GM21360 (cell line): ENCODE measurements at regions not wholly inside any gene's neighbourhood (a gene's known extent, or its start where the extent isn't known, plus 50 kb on each side); places are given as distances from the start of the nearest gene placed in this dataset.

Experiments used
- ATAC-seq: cut with Tn5 transposase; IDR thresholded peaks from one replicate; pipeline ENCODE4 v1.9.1; 2021; ENCODE audit warnings: mild to moderate bottlenecking, moderate library complexity; ENCODE audit not compliant: unreplicated experiment

DNA sequence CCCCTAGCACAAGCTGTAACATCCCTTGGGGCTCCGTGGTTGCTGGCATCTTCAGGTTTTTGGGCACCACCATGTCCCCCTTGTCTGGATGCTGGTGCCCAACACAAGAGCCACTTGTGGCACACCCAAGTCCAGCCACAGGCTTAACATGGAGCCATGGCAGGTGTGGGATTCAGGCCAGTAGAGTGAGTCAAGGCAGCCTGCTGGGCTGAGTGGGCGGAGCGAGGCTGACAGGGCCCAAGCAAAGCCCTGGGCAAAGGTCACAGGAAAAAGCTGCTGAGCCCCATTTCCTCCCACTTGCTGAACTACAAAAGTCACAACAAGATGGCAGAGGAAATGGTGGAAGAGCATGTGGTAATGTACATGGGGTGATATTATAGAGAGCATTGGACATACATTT lies 950.7 kb upstream of the FLRT2 start:
- ATAC-seq, result no peak

DNA sequence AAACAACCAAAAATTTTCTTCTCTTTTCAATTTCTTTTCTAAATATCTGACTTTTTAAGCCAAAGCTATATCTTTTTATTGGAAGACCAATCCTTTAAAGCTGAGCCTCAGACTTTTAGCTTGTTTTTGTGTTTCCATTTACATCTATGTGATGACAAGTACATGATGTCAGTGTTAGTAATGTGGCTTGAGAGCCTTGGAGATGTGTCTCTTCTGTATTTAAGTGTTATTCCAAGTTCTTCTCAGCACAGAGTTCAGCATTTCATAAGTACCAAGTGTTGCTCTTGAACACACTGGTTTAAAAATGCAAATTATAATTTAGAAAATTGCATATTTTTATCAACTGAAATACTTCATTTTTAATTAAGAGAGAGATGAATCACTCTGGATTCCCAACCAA lies 948.9 kb upstream of the FLRT2 start:
- no peak for ATAC-seq

DNA sequence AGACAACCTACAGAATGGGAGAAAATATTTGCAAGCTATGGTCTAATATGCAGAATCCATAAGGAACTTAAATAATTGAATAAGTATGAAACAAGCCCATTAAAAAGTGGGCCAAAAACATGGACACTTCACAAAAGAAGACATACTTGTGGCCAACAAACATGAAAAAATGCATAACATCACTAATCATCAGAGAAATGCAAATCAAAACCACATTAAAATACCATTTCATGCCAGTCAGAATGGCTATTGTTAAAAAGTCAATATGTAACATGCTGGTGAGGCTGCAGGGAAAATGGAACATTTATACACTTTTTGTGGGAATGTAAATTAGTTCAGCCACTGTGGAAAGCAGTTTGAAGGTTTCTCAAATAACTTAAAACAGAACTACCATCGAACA lies 945.4 kb upstream of the FLRT2 start:
- no peak for ATAC-seq

DNA sequence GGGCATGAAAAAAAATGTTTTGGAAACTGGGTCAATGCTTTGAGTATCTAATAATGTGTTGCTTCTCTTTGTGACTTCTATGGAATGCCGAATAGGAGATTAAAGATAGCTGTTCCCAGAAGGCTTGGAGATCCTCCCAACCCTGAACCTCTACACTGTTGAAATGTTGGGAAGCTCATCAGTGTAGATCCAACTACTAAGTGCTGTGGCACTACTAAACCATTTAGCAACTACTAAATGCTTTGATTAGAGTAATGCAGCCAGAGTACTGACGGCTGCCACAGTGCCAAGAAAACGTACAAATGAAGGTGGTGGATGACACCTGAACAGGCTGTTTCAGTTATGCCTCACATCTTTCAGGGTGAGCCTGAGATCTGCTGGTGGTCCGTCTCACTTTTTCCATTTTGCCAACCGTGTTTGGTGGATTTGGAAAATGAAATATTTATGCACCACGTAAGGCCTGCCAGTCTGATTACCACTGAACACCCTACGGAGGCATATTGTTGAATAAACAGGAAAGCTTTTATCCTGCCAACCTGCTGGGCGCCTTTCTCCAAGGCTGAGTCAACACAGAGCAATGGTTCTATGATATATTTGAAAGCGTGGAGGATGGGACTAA lies 938.0 kb upstream of the FLRT2 start:
- no peak for ATAC-seq

DNA sequence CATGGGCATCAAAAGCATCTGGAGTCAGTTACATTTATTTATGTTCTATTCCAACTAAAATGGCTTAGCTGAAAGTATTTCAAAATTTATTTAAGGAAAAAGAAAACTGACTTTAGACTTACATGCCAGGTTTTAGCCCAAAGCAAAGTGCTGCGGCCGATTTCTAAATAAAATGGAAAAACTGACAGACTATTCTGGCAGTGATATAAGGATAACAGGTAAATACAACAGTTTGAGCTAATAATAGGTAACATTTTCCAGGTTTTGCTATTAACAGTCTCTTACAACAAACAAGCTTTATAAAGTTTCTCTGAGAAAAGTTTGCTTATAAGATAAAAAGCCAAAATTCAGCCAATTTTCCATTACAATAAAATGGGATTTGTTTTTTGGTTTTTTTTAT lies 937.2 kb upstream of the FLRT2 start:
- ATAC-seq, result no peak

DNA sequence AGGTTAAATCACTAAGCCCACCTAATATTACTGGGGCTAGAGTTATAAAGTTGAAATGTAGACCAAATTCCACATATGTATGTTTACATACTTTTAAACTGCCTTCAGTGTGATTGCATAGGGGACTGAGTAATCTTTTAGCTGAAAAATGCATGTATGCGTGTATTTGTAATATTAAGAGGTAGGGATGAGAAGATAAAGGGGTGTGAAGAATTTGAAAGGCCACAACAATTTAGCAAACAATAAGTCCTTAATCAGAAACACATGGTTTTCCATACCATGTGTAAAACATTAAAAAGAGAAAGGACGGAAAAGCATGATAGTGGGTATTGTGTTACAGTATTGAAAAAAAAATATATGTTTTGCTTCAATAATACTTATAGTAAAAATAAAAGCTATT lies 919.9 kb upstream of the FLRT2 start:
- no peak for ATAC-seq

DNA sequence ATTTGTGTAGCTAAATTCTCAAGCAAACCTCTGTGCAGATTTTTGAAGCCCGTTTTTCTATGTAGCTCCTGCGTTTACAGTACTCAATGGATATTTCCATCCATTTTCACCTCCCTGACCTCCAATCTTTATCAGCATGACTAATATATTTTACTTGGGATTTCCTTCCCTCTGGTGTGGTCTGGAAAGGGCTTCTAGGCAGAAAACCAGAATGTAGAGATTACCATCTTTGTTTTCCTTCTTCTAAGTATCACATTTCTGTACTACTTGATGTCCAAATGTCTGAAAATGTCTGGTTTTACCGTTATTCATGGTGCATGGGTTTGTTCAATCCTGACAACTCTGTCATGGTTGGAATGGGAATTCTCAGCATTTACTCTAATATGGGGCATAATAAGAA lies 907.6 kb upstream of the FLRT2 start:
- no peak for ATAC-seq

DNA sequence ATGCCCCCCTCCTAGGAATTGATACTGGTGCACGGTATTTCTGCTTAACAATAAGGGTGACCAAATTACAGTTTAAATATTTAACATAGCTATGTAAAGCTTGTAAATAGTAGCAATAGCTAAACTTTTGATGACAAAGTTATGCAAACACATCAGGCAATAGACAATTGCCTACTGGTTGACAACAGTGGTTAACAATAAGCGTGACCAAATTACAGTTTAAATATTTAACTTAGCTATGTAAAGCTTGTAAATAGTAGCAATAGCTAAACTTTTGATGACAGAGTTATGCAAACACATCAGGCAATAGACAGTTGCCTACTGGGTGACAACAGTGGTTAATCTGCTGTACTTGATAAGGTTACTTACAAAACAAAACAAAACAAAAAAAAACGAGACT lies 886.5 kb upstream of the FLRT2 start:
- no peak for ATAC-seq

DNA sequence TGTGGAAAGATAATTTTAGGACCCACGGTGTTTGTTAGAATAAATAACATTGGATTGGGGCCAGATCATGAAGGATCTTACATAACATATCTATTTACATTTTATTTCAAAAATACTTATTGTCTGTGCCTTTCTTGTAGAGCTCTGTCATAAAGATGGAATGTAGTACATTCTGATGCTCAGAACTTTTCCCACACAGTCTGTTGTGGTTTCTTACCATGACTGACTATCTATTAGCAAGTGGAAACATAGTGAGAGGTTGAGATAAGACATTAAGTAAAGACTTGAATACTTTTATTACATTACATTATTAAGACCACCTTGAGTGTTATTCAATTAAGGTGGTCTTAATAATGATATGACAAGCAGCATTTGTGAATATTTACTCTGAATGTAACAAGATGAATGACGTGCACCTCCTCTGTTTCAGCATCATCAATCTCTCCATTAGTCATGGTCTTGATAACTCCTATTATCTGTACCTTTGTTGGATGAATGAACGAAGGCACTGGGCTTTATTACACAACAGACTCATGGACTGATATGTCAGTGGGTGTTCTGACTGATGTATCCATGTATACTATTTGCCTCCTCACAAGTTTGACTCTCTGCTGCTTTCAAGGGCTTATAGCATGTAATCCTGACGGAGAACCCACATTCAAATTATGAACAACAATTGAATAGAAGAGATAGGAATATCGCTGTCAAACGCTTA lies 883.0 kb upstream of the FLRT2 start:
- no peak for ATAC-seq

DNA sequence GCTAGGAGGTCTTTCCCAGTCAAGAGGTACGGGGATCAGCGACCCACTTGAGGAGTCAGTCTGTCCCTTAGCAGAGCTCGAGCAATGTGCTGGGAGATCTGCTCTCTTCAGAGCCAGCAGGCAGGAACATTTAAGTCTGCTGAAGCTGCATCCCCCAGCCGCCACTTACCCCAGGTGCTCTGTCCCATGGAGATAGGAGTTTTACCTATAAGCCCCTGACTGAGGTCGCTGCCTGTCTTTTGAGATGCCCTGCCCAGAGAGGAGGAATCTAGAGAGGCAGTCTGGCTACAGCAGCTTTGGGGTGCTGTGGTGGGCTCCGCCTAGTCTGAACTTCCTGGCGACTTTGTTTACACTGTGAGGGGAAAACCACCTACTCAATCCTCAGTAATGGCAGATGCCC lies 874.9 kb upstream of the FLRT2 start:
- ATAC-seq, result no peak

DNA sequence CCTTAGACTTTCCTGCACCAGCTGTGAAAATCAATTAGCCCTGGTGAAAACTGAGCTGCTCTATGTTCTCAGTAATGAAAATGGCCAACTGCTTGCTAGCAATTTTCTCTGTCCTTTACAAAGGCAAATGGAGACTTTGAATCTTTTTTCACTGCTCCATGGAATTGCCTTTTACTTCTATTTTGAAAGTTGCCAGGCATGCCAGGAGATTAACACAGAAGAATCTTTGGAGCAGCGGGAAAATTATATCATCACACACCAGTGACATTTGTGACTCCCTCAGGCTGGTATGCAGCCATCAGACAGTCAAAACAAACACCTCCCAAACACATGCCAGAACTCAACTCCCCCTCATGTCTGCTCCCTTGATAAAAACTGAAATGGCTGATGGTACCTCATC lies 872.0 kb upstream of the FLRT2 start:
- ATAC-seq, result no peak

DNA sequence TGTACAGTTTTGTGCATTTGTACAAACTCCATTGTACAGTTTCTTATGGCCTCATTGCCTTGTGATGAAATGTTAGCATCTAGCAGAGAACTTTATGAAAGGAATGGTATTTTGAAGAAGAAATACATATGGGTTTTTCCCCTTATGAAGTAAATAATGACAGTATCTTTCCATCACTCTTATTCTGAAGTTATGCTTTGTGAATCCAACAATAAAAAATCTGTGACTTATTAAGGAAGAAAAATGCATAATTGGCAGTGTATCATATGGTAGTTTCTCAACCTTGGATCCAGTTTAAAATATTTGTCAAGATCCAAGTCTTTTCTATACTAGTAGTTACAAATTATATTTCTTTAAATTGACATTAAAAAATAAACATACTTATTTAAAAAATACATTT lies 859.1 kb upstream of the FLRT2 start:
- no peak for ATAC-seq

DNA sequence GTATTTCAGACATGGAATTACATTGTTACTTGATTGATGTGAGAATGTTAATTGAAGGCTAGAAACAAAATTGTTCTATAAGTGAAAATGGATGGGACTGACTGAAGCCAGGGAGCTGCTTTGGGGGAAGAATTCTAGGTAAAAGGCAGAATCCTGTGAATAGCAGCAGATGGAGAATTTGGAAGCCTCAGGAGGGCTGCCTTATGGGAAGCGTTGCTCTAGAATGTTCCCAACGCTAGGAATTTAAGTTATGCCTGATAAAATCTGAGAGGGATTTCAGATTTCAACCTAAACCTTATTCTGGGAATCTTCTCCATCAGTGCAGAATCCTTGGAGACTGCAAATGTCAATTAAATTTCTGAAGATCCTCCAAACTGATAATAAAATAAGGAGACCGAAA lies 858.2 kb upstream of the FLRT2 start:
- ATAC-seq, result no peak

DNA sequence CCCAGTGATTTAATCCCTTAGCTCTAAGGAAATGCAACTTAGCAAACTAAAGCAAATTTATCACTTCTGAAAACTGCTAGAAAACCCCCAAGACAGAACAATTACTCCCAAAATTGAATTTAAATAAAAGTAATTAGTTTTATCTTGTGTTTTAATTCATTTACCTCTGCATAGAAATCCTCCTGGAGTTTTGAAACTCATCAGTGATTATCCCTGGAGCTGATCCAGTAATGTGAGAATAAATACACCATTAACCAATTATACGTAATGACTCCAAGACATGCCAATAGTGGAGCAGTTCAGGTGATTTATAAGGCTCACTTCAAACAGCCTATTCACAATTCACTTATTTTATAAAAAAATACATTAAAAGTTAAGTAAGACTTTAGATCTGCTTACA lies 855.3 kb upstream of the FLRT2 start:
- ATAC-seq, result no peak

DNA sequence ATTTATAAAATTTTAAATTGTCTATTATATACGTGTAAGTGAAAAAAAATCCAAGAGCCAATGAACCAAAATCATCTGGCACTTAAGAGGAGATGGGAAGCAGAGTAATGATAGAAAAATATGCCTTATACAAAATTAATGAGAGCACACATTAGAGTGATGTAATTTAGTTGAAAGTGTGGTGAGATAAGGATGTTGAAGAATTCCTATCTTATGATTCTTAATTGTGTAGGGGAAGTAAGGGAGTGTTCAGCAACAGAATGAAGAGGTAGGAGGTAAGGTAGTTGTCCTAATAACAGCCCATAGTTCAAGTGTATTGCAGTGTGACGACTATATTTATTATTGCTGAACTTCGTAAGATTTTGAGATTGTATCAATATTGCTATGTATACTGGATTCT lies 843.4 kb upstream of the FLRT2 start:
- ATAC-seq, result no peak

DNA sequence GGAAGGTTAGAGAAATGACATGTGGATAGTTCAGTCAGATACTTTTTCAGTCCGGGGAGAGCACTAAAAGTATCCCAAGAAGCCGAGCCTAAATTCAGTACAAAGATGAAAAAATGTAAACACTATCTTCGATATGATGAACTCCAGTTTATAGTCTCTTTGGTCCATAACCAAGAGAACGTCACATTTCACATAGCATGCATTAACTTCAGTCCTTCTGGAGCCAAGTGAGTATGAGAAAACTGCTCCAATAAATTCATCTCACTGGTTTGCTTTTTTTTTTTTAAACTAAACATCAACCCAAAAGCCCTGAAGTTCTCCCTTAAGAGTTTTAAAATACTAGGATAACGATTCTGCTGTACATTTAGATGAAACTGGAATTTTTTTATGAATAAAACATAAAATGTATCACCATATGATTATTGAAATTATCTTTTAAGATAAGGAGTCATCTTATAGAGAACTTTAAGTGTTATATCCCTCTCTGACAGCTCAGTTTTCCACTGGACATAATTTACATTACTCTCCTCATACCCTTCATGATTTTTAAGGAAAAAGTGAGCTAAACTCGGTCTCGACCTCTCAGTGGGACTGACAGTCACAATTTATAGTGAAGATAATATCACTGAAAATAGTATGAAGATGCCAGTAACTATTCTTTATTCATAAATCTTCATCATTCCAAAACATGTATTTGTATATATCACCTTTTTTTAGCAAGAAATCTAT lies 841.5 kb upstream of the FLRT2 start:
- no peak for ATAC-seq

DNA sequence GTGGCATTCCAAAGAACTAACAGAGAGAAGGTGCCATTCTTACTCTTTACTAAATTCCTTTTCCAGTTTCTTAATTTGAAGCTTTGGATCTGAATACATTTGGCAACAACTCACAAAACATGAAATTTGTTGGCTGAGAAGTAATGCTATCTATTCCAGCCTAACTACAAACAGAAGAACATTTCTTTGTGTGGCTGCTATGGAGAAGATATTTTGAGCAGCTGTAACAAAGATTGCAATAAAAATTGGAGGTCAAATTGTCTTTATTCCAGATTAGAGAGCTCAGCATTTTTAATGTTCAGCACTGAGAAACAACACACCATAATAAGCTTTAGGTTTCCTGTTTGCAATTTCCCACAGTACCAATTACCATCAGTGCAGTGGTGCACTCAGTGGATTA lies 835.8 kb upstream of the FLRT2 start:
- ATAC-seq, result no peak

DNA sequence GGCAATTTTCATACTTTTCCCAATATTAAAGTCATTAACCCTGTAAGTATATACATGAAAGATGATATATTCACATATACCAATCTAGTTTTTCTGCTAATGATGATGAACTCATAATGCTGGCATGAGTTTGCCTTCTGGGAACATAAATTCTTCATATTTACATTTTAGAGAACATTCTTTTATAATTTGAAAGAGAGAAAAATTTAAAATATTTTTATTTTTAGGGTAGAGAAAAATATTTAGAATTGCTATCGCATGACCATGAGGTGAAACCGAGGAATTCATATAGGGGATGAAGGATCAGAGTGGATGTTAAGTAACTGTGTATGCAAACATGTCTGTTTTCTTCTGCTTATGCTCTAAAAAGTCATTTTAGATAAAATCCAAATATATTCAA lies 825.3 kb upstream of the FLRT2 start:
- no peak for ATAC-seq

DNA sequence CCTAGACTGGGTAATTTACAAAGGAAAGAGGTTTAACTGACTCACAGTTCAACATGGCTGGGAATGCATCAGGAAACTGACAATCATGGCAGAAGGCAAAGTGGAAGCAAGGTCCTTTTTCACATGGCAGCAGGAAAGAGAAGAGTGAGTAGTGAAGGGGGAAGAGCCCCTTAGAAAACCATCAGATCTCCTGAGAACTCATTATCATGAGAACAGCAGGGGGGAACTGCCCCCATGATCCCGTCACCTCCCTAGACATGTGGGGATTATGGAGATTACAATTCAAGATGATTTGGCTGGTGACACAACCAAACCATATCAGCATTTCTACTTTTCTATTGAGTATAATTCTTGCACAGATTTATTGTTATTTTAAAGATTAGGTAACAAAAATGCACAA lies 822.1 kb upstream of the FLRT2 start:
- no peak for ATAC-seq

DNA sequence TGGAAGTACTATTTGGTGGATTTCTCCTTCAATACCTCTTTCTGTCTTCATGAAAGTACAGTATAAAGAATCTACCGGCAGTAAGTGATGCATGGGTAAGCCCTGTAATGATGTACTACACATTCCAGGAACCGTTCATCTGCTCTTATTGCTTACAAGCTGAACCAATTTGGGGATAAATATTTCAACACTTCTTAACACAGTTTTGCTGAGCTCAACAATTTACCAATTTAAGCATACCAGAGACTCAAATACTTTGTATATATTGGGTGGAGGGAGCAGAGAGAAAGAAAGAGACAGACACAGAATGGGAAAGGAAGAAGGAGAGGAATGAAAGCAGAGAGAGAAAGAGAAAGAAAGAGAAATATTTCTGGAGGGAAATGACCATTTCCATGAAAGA lies 821.1 kb upstream of the FLRT2 start:
- ATAC-seq, result no peak

DNA sequence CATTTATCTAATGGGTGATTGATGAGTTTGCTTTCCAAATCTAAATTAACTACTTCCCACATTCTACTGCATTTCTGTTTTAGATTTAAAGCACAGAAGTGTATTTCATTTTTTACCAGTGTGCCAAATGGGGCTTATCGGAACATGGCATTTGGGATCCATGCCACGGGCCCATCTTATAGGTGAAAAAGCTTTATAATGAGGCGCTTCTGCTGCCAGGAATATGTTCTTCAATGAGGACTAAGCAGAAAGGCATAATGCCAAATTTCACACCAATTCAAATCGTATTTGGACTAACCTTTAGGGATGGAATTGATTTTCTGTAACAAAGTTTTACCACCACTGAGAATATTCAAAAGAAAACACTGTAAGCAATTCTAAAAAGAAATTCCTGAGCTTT lies 803.5 kb upstream of the FLRT2 start:
- ATAC-seq, result no peak

DNA sequence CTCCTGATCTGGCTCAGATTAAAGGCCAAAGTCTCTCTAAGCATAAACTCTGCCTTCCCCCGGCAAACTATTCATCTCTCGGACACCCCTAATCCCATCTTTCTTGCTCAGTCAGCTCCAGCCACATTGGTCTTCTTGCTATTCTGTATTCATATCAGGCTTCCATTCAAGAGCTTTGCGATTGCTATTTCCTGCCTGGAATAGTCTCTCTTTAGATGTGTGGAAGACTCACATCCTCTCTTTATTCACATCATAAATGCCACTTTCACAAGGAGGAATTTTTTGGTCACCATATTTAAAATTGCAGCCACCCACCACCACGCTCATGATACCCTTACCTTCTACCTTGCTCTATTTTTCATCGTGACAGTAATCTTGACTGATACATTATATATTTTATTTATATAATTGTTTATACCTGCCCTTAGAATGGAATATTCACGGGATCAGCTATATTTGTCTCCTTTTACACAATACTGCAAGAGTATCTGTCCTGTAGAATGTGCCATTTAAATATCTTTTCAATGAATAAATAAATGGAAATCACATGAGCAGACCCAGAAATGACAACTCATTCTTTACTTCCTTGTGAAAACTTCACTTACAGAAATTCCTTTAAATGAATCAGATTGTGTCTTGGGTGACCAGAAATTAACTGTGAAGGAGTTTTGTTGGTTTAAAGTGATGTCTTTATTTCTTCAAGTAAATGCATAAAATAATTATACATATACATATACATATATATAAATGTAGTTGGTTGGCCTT lies 780.6 kb upstream of the FLRT2 start:
- ATAC-seq, result no peak
